HCT116 (cell line): ENCODE measurements at regions not wholly inside any gene's neighbourhood (a gene's known extent, or its start where the extent isn't known, plus 50 kb on each side); places are given as distances from the start of the nearest gene placed in this dataset.

Experiments used
- EZH2 ChIP-seq: fragments of 200-600 bp; sonication (generic); IDR thresholded peaks from 2 replicates; pipeline ENCODE4 v1.6.1; 2017; ENCODE audit warnings: antibody characterized with exemption, mixed run types
- EZH2phosphoT487 ChIP-seq: fragments of 200-600 bp; IDR thresholded peaks from 2 replicates; pipeline ENCODE4 v1.6.1; 2018; ENCODE audit warnings: antibody characterized with exemption, borderline replicate concordance
- POLR2A ChIP-seq: IDR thresholded peaks from 2 replicates; pipeline ENCODE4 v1.7.0; 2011; ENCODE audit warnings: borderline replicate concordance; ENCODE audit not compliant: insufficient read depth, insufficient read length; ENCODE audit errors: extremely low read depth
- SIN3A ChIP-seq: IDR thresholded peaks from 2 replicates; pipeline ENCODE4 v1.6.1; 2012; ENCODE audit warnings: low read depth
- TF ChIP-seq, protein P1 (sequence below), 3 experiments: fragments of 200-600 bp in 1 of 3; sonication (generic) in 1 of 3; IDR thresholded peaks in 2 of 3; conservative IDR thresholded peaks in 1 of 3; 2 replicates each; pipeline ENCODE4 v1.5.1; 2012 to 2017; ENCODE audit warnings: low read depth in 2 of 3, low read length in 2 of 3, antibody characterized with exemption in 1 of 3, borderline replicate concordance in 1 of 3, control low read depth in 1 of 3, mild to moderate bottlenecking in 1 of 3, mixed read lengths in 1 of 3, mixed run types in 1 of 3, moderate library complexity in 1 of 3; ENCODE audit not compliant: insufficient read depth in 1 of 3

DNA sequence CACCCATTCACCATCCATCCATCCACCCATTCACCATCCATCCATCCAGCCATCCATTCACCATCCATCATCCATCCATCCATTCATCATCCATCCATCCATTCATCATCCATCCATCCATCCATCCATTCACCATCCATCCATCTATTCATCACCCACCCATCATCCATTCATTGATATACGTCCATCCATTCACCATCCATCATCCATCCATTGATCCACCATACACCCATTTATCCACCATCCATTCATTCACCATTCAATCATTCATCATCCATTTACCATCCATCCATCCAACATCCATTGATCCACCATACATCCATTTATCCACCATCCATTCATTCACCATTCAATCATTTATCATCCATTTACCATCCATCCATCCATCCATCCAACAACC, 111.7 kb downstream of the ABCC12 start:
- TF ChIP-seq, protein P1, sequence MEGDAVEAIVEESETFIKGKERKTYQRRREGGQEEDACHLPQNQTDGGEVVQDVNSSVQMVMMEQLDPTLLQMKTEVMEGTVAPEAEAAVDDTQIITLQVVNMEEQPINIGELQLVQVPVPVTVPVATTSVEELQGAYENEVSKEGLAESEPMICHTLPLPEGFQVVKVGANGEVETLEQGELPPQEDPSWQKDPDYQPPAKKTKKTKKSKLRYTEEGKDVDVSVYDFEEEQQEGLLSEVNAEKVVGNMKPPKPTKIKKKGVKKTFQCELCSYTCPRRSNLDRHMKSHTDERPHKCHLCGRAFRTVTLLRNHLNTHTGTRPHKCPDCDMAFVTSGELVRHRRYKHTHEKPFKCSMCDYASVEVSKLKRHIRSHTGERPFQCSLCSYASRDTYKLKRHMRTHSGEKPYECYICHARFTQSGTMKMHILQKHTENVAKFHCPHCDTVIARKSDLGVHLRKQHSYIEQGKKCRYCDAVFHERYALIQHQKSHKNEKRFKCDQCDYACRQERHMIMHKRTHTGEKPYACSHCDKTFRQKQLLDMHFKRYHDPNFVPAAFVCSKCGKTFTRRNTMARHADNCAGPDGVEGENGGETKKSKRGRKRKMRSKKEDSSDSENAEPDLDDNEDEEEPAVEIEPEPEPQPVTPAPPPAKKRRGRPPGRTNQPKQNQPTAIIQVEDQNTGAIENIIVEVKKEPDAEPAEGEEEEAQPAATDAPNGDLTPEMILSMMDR (IDR thresholded peaks at IDR 0.05 in 2 of 3, conservative IDR thresholded peaks at IDR 0.05 in 1 of 3; ENCODE audit: borderline replicate concordance in 1 of 3, insufficient read depth in 1 of 3, low read depth in 2 of 3, low read length in 2 of 3), result no peak
- TF ChIP-seq POLR2A (no peak), EZH2phosphoT487 (no peak), SIN3A (no peak), EZH2 (no peak)
